Lung (tissue), 11 donors: ENCODE measurements at regions not wholly inside any gene's neighbourhood (a gene's known extent, or its start where the extent isn't known, plus 50 kb on each side); places are given as distances from the start of the nearest gene placed in this dataset.

Experiments
- ATAC-seq: fragments of 200-7000 bp; cut with Tn5 transposase; one replicate; pipeline ENCODE4 v1.9.1; 2020; ENCODE audit warnings: moderate number of reproducible peaks; ENCODE audit not compliant: insufficient read depth, low FRiP score
- DNase-seq, 3 donors: peaks; one replicate each; pipeline ENCODE4 v3.0.0-alpha.2; 2013 to 2017
- H3K27ac ChIP-seq, 2 donors: one replicate each; pipeline ENCODE4 v1.5.1; 2013; ENCODE audit warnings: mild to moderate bottlenecking in 2 of 2, moderate library complexity in 2 of 2, control low read depth in 1 of 2, inconsistent platforms in 1 of 2, low read depth in 1 of 2, low read length in 1 of 2
- H3K27me3 ChIP-seq, 3 donors: one replicate each; pipeline ENCODE4 v1.5.1; 2013; ENCODE audit warnings: low read length in 2 of 3; ENCODE audit not compliant: control insufficient read depth in 3 of 3, insufficient read depth in 3 of 3
- H3K36me3 ChIP-seq, 4 donors: one replicate each; pipeline ENCODE4 v1.5.1; 2013; ENCODE audit warnings: low read length in 4 of 4, mild to moderate bottlenecking in 1 of 4, moderate library complexity in 1 of 4; ENCODE audit not compliant: control insufficient read depth in 4 of 4, insufficient read depth in 4 of 4
- H3K4me1 ChIP-seq, 5 donors: one replicate each; pipeline ENCODE4 v1.5.1; 2013; ENCODE audit warnings: low read length in 5 of 5, mild to moderate bottlenecking in 2 of 5, moderate library complexity in 1 of 5; ENCODE audit not compliant: control insufficient read depth in 5 of 5, insufficient read depth in 5 of 5
- H3K4me3 ChIP-seq: one replicate; pipeline ENCODE4 v1.5.1; 2013; ENCODE audit warnings: mild to moderate bottlenecking, control low read depth, moderate library complexity
- H3K9ac ChIP-seq, 2 donors: one replicate each; pipeline ENCODE4 v1.5.1; 2013; ENCODE audit warnings: low read length in 2 of 2, control low read depth in 1 of 2; ENCODE audit not compliant: insufficient read depth in 1 of 2
- H3K9me3 ChIP-seq, 4 donors: one replicate each; pipeline ENCODE4 v1.5.1; 2013; ENCODE audit warnings: low read length in 3 of 4, mild to moderate bottlenecking in 1 of 4, moderate library complexity in 1 of 4; ENCODE audit not compliant: control insufficient read depth in 4 of 4, insufficient read depth in 3 of 4
- WGBS, 2 donors: extraction: QIAGEN DNeasy Blood & Tissue Kit; methylation state at CpG; one replicate each; pipeline ENCODE4 v1.1.7; 2013; 5-methylcytosine and 5-hydroxymethylcytosine counted together
- TF ChIP-seq, protein P1 (sequence below): IDR thresholded peaks from 2 replicates; pipeline ENCODE4 v1.5.1; 2012; ENCODE audit warnings: mild to moderate bottlenecking; ENCODE audit errors: control extremely low read depth, extremely low read depth
- donor health status: control.
- donor health status: control.
- donor health status: Bipolar disorder and iron deficiency.
- donor health status: healthy.
- donor health status: DM: yes; HTN: yes; CAD: no.

DNA sequence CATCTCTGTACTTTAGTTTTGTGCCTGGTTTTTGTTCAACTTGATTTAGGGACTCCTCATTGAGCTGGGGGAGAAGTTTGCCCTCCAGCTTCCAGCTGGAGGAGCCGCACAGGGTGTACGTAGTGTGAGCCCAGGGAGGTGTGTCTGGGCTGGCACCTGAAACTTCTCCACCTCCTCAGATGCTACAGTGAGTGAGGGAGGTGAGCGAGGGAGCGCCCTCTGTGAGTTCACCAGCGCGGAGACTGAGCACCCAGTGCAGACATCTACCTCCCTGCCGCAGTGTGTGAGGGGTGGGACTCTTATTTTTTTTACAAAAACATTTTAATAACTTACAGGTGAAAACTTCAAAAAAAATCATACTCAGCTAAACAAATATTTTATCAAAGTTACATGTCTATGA is 204.2 kb upstream of the HS6ST1 start:
- H3K9ac ChIP-seq: no peak overlapping the region
- no peak for DNase-seq
- H3K4me3 ChIP-seq: no peak overlapping the region
- WGBS, 2 donors: 83 to 92% methylated on average over 7 of the region's 7 CpGs
- no peaks in the 10 kb centered on the region for H3K36me3 ChIP-seq
- no peak for ATAC-seq
- H3K27me3 ChIP-seq: no peaks in the 10 kb centered on the region
- no peak overlapping the region for H3K27ac ChIP-seq
- TF ChIP-seq, protein P1, sequence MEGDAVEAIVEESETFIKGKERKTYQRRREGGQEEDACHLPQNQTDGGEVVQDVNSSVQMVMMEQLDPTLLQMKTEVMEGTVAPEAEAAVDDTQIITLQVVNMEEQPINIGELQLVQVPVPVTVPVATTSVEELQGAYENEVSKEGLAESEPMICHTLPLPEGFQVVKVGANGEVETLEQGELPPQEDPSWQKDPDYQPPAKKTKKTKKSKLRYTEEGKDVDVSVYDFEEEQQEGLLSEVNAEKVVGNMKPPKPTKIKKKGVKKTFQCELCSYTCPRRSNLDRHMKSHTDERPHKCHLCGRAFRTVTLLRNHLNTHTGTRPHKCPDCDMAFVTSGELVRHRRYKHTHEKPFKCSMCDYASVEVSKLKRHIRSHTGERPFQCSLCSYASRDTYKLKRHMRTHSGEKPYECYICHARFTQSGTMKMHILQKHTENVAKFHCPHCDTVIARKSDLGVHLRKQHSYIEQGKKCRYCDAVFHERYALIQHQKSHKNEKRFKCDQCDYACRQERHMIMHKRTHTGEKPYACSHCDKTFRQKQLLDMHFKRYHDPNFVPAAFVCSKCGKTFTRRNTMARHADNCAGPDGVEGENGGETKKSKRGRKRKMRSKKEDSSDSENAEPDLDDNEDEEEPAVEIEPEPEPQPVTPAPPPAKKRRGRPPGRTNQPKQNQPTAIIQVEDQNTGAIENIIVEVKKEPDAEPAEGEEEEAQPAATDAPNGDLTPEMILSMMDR: no peak
- peaks cover 0 to 3% (median 0%) of the 10 kb centered on the region in 5 donors for H3K4me1 ChIP-seq
- peaks cover 0 to 5% (median 0%) of the 10 kb centered on the region in 4 donors for H3K9me3 ChIP-seq

DNA sequence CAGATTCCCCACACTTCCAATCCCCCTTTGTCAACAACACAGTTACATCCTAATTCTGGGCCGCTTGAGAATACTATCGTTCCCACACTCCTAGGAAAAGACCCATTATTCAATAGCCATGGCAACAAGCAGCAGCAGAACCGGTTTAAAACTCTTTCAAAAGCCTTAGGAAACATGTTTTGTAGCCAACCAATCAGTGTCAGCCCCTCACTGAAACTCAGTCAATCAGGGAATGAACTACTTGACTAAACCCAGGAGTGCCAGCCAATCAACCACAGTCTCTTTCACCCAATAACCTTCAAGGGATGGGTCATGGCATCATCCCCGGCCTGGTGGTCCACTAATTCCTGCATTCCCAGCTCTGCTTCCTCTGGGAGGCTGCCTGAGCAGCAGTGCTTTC is 204.8 kb upstream of the HS6ST1 start:
- TF ChIP-seq, protein P1: no peak
- Histone ChIP-seq H3K36me3 (no peaks in the 10 kb centered on the region), H3K9me3 (peaks cover 0 to 5% (median 0%) of the 10 kb centered on the region in 4 donors), H3K9ac (no peak overlapping the region), H3K4me1 (peaks cover 0 to 3% (median 0%) of the 10 kb centered on the region in 5 donors), H3K4me3 (no peak overlapping the region), H3K27ac (no peak overlapping the region), H3K27me3 (no peaks in the 10 kb centered on the region)
- DNase-seq (peak in 2 of 3 donors; percentile 47 to 66), ATAC-seq (no peak)
- 75 to 88% methylated on average over 4 of the region's 4 CpGs for WGBS, 2 donors

DNA sequence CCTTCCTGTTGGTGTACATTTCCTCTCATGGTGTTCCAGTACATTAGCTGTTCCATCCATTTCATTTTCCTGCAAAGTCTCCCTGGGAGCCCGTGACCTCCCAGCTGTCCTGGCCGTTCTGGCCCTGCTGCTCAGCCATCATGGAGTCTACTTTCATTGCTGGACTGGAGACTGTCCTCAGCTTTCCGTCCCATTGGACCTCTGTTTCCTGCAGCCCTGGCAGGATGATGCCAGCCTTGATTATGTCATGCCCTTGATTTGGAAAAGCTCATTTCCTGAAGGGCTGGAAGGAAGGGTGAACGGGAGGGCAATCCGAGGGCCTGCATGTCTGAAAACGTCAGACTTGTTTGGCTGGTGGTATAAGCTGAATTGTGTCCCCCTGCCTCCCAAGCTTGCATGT is 205.5 kb upstream of the HS6ST1 start:
- H3K27me3 ChIP-seq: no peaks in the 10 kb centered on the region
- H3K4me1 ChIP-seq: peaks cover 0 to 3% (median 0%) of the 10 kb centered on the region in 5 donors
- DNase-seq: no peak
- H3K9me3 ChIP-seq: peaks cover 0 to 5% (median 0%) of the 10 kb centered on the region in 4 donors
- 69 to 82% methylated on average over 6 of the region's 6 CpGs for whole genome bisulfite sequencing, 2 donors
- TF ChIP-seq, protein P1: no peak
- ATAC-seq: no peak
- H3K27ac ChIP-seq: no peak overlapping the region
- H3K4me3 ChIP-seq: no peak overlapping the region
- H3K9ac ChIP-seq: no peak overlapping the region
- H3K36me3 ChIP-seq: no peaks in the 10 kb centered on the region

DNA sequence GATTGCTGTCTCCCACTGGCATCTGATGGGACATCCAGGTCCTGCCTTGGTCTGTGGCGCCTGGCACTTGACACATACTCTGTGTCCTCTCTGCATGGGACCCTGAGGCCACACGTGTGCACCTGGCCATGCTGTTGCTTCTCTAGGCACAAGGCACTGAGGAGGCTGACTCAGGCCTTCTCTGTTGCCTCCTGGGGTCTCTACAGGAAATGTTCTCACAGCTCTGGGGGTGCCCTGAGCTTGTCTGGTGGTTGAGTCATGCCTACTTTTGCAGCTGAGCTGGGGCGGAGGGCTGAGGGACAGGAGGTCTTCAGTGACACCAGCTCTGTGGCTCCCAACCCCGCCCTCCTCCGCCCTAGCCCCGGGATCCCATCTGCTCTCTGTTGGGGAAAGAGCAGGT is 207.0 kb upstream of the HS6ST1 start:
- Histone ChIP-seq H3K9me3 (peaks cover 0 to 5% (median 0%) of the 10 kb centered on the region in 4 donors), H3K36me3 (no peaks in the 10 kb centered on the region), H3K4me3 (no peak overlapping the region), H3K27me3 (no peaks in the 10 kb centered on the region), H3K27ac (no peak overlapping the region), H3K9ac (no peak overlapping the region), H3K4me1 (peaks cover 0 to 3% (median 0%) of the 10 kb centered on the region in 5 donors)
- TF ChIP-seq, protein P1: no peak
- 85 to 88% methylated on average over 6 of the region's 6 CpGs for WGBS, 2 donors
- no peak for DNase-seq
- ATAC-seq: no peak
